Stromal cell of bone marrow (primary cell): ENCODE measurements at regions not wholly inside any gene's neighbourhood (a gene's known extent, or its start where the extent isn't known, plus 50 kb on each side); places are given as distances from the start of the nearest gene placed in this dataset.

Experiments used
- DNase-seq: peaks from one replicate; pipeline ENCODE4 v3.0.0-alpha.2; 2012; ENCODE audit warnings: low read depth

DNA sequence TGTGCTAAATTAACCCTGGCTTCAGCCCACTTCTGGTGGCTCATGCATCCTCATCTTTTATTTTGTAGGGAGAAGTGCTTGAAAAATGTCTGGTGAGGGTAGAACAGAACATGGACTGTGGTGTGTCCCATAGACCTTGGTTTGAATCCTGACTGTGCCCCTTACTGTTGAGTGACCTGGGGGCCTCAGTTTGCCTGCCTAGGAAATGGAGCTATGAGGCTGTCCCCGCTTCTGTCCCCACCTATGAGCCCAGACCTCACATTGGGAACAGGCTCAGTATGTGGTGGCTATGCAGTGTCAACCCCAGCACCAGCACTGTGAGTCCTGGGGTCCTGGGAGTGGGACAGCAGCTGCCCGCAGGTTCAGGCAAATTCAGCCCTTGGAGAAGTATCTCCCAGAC, 186.3 kb upstream of the GSE1 start:
- DNase-seq = no peak

- no peak for DNase-seq
Measured at GRCh38 chr16:85428168-85428898, 184.8 kb upstream of the GSE1 start.

GRCh38 chr16:85428899-85429775, 184.0 kb upstream of the GSE1 start:
- no peak for DNase-seq

DNA sequence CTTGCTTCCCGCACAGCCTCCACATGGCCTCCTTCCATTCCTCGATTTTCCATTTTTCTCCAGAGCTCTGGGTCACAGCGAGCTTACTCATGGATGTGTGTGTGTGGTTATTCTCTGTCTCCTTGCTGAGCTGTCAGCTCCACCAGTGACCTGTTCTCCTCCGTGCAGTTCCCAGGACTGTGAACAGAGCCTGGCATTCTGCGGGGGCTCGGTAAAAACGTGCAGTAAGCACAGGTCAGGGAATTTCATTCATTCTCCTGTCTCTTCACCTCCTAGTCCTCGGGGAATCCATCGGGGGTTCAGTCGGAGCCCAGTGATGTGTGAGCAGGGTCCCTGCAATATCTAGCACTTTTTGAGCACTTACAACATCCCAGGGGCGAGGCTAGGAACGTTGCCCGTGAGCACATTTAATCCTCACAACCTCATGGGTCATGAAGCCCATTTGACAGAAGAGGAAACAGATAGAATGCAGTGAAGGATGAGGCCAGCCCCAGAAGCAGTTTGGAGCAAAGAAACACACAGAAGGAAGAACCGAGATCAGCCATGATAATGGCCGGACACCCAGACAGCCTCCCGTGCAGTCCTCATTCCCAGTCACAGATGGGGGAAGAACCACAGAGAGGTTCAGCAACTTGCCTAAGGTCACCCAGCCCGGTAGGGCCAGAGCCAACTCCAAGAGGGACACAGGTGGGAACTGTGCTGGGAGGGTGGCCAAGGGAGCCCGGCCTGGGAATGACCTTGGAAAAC, 183.2 kb upstream of the GSE1 start:
- no peak for DNase-seq

DNA sequence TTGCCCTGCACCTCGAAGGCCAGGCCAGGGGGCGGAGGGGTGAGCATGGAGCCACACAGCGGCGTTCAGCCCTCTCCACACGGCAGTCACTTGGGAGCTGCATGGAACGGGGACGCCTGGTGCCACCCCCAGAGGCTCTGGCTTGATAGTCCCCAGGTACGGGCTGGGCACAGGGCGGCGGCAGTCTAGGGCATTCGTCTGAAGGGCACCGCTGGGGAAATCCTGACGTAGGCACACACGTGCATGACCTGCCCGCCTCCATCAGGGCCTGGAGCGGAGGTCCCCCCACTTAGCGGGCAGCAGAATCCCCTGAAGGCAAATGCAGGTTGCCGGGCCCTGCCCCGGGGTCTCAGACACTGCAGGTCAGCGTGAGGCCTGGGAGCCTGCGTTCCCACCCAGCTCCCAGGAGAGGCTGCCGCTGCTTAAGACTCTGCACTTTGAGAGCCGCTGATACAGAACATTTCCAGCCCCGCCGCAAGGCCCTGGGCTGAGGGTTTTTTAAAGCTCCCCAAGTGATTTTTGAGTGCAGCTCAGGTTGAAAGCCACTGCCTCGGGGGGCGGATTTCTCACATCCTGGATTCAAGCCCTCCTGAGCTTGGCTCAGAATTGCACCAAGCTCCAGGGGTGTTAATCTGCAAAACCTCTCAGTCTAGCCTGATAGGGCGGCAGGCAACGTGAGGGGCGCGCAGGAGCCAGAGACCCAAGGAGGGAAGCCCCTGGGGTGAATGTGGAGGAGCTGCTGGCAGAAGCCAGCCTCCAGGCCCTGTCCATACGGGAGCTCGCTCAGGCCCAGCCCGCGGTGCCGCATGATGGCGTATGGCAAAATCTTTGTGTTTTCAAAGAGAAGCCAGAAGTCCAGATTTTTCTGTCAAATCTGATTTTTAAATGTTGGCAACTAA, 182.3 kb upstream of the GSE1 start:
- no peak for DNase-seq

GRCh38 chr16:85431431-85432124, 181.5 kb upstream of the GSE1 start:
- no peak for DNase-seq

GRCh38 chr16:85432606-85433005, 180.5 kb upstream of the GSE1 start:
- DNase-seq = no peak

GRCh38 chr16:85433477-85433876, 179.6 kb upstream of the GSE1 start:
- DNase-seq = no peak

GRCh38 chr16:85435286-85435685, 177.8 kb upstream of the GSE1 start:
- DNase-seq = no peak

DNA sequence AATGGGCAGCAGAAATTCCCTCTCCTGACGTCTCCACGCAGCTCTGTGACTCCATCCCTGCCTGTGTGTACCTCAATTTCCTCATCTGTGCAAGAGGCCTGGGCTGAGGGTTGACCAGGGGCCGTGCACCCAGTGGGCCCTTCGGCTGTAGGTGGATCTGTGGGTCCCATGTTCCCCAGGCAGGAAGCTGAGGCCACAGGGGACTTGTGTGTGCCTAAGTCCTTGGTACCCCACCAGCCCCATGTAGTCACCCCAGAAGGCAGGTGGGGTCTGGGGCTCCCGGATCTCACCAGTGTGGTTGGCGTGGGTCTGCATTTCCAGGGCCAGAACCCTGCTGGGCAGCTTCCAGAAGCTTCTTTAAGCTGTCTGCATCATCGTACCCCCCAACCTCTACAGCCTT, 177.4 kb upstream of the GSE1 start:
- no peak for DNase-seq

DNA sequence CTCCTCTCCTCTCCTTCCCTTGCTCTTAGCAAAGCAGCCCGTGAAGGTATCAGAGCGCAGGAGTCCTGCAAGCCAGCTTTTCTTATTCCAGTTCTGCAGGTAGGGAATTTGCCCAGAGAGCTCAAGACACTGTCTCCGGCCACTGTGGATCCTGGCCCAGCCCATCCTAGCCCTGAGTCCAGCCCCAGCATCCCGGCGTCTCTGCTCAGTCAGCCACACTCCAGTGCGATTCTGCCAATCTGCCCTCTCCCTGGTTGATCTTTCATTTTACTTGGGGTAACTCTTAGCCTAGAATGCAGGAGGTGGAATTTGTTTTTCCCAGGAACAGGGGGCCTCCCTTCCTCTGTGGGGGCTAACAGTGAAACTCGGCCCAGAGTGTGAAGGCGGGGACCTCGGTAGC, 176.9 kb upstream of the GSE1 start:
- DNase-seq = no peak

GRCh38 chr16:85436636-85437165, 176.4 kb upstream of the GSE1 start:
- DNase-seq = no peak

GRCh38 chr16:85437166-85438052, 175.7 kb upstream of the GSE1 start:
- DNase-seq = no peak

DNA sequence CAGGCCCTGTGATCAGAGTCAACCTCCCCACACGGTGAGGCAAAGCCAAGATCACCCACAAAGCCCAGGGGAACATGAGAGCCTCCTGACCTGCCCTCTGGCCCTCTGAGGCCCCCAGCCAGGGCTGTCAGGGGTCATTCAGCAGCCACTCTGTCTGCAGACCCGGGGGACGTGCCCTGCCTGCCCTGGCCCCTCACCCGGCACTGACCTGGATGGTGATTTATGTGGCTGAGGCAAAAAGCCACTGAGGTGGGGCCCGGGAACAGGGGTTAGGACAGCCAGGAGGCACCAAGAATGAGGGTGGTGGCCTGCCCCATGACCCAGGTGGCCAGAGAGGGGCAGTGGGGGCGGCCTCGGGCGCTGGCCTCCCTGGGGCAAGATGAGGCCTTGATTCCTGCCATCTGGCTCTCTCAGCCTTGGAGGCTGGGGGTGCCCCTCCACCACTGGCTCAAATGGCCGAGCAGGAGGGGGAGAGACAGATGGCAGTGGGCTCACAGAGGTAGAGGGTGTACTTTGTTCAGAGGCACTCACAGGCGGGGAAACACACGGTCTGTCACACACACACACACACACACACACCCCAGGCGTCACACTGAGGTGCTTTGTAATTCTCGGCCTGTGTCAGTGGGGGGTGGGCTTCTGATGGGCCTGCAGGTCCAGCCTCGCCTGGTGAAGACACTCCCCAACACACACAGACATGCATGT, 174.0 kb upstream of the GSE1 start:
- DNase-seq = no peak

DNA sequence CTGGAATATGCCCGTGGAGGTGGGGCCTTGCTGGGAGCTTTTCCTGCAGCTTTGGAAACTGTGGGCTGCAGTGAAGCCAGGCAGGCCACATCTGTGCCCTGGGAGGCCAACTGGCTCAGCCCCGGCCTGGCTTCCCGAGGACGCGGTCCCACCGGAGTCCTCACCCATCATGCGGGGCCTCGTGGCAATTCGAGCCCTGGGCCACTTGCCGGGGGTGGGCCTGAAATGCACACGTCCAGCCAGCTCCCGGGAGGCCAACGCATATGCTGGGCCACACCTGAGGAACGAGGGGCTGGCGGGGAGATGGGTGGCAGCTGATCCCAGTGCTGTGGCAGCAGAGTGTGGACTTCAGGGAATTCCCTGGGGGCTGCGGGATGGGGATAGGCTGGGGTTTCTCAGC, 172.4 kb upstream of the GSE1 start:
- no peak for DNase-seq

DNA sequence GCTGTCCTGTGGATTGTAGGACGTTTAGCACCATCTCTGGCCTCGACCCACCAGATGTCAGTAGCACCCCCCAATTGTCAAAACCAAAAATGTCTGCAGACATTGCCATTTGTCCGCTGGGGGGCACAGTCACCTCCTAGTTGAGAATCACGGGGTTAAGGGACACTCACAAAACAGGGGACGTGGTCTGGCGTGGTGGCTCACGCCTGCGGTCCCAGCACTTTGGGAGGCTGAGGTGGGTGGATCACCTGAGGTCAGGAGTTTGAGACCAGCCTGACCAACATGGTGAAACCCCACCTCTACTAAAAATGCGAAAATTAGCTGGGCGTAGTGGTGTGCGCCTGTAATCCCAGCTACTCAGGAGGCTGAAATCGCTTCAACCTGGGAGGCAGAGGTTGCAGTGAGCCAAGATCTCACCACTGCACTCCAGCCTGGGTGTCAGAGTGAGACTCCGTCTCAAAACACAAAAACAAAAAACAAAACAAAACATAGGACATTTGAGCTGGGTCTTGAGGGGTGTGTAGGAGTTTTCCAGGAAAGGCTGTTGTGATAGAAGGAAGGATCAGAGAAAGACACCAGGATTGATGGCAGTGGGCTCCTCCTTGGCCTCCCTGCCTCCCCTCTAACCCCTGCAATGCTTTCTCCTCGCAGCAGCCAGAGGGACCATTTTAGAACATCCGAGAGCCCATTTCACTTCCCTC, 171.8 kb upstream of the GSE1 start:
- DNase-seq = no peak

DNA sequence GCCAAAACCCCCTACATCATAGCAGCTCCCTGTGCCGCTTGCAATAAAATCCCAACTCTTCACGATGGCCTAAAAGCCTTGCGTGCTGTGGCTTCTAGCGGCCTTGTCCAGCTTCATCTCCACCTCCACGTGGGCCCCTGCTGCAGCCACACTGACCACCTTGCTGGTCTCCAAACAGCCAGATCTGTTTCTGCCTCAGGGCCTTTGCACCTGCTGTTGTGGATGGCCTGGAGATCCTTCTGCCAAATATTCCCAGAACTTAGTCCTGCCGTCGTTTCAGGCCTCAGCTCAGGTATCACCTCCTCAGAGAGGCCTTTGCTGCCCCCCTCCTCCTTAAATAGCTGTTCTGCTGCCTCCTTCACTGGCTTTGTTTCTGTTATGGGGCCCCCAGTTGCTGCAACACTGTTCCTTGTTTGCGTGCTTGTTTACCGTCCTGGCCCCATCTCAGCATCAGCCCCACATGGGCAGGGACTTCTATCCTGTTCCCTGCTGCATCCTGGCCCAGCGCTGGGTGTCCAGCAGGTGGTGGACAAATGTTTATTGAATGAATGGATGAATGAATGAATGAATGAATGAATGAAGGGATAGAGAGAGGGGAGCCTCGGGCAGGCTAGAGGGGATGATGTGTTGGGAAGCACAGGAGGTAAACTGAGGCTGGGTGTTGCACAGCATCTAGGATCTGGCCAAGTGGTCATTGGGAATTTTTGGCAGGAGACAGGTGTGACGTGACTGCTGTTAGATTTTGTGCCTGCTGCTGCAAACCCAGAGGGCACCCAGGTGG, 171.0 kb upstream of the GSE1 start:
- DNase-seq = no peak

DNA sequence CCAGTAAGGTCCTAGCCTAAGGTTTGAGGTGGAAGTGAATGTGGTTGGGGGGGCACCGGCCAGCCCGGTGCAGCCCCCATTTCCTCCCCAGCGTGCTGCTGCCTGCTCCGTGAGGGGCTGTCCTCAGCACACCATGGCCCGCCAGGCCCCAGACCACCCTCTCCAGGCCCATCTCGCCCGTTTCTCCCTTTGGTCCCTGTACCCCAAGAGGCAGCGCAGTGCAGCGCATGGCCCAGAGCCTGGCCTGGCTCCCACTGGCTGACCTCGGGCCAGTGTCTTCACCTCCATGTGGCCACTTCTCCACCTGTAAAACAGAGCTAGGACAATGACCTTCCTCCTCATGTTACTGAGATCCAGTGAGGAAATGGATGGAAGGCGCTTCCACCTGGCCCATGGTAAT, 170.0 kb upstream of the GSE1 start:
- DNase-seq = no peak
